Mucosa of descending colon (tissue), 3 donors: ENCODE measurements at regions not wholly inside any gene's neighbourhood (a gene's known extent, or its start where the extent isn't known, plus 50 kb on each side); places are given as distances from the start of the nearest gene placed in this dataset.

Source experiments
- ATAC-seq: fragments of 200-7000 bp; cut with Tn5 transposase; one replicate; pipeline ENCODE4 v1.9.1; 2020; ENCODE audit warnings: mild to moderate bottlenecking, moderate library complexity
- DNase-seq, 3 donors: peaks; one replicate each; pipeline ENCODE4 v3.0.0-alpha.2; 2020
- H3K36me3 ChIP-seq: fragments of 200-600 bp; one replicate; pipeline ENCODE4 v1.8.0; 2021; ENCODE audit warnings: low read depth, mild to moderate bottlenecking
- H3K4me1 ChIP-seq: fragments of 200-600 bp; one replicate; pipeline ENCODE4 v1.8.0; 2021; ENCODE audit warnings: low read depth, mild to moderate bottlenecking
- H3K4me3 ChIP-seq: fragments of 200-600 bp; one replicate; pipeline ENCODE4 v1.8.0; 2021; ENCODE audit warnings: mild to moderate bottlenecking
- H3K9me3 ChIP-seq: fragments of 200-600 bp; one replicate; pipeline ENCODE4 v1.8.0; 2021; ENCODE audit warnings: mild to moderate bottlenecking
- CTCF ChIP-seq: fragments of 200-600 bp; IDR thresholded peaks from one replicate; pipeline ENCODE4 v1.8.0; 2022; ENCODE audit warnings: antibody characterized with exemption, mild to moderate bottlenecking
- intact Hi-C, 2 donors: fragments of 100-400 bp; cut with DNase I in 1 of 2; cut with micrococcal nuclease in 1 of 2; formaldehyde crosslinking; loops; one replicate each; pipeline versions ENCODE4 v1.11.0 to v1.11.1; 2022; cut with DNase I, micrococcal nuclease
- donor health status: DM: no; HTN: no; CAD: no; lungs with moderate emphysema.
- donor health status: DM: no; HTN: no; CAD: no.
- donor health status: DM: no; HTN: yes; CAD: no.

GRCh38 chr2:220856486-220856885, 715.6 kb downstream of the EPHA4 start:
- no peak for TF ChIP-seq CTCF
- intact Hi-C loops: no loop called here
- no peak for ATAC-seq
- H3K4me3 ChIP-seq: no peak overlapping the region
- no peak for DNase-seq
- no peaks in the 10 kb centered on the region for H3K9me3 ChIP-seq
- H3K4me1 ChIP-seq: no peaks in the 10 kb centered on the region
- H3K36me3 ChIP-seq: no peaks in the 10 kb centered on the region

DNA sequence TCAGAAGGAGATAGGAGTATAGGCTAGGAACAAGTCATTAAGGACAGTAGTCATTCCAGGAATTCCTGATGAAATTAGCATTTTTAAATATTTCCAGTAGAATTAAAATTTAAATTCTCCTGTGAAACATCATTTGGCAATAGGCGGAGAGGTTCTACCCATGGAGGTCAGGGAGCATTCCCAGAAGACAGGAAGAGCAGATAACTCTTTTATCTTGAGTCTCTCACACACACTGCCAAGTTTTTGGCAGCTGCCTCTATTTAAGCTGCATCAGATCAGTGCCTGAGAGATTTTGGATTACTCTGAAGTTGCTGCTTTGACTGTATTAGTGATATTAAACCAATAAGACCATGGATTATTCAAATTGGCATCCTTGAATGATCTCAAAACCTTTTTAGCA, 714.7 kb downstream of the EPHA4 start:
- intact Hi-C loops: no loop called here
- no peaks in the 10 kb centered on the region for H3K4me1 ChIP-seq
- no peak for DNase-seq
- ATAC-seq: no peak
- no peaks in the 10 kb centered on the region for H3K36me3 ChIP-seq
- no peak for TF ChIP-seq CTCF
- H3K9me3 ChIP-seq: no peaks in the 10 kb centered on the region
- H3K4me3 ChIP-seq: no peak overlapping the region

- Histone ChIP-seq H3K36me3 (no peaks in the 10 kb centered on the region), H3K9me3 (no peaks in the 10 kb centered on the region), H3K4me1 (no peaks in the 10 kb centered on the region), H3K4me3 (no peak overlapping the region)
- ATAC-seq (no peak), DNase-seq (no peak)
- intact Hi-C loops: no loop called here
- TF ChIP-seq CTCF: no peak
Measured at GRCh38 chr2:220858101-220858500, 714.0 kb downstream of the EPHA4 start.

- no peaks in the 10 kb centered on the region for H3K4me1 ChIP-seq
- no peak for ATAC-seq
- H3K9me3 ChIP-seq: no peaks in the 10 kb centered on the region
- no peak for DNase-seq
- H3K4me3 ChIP-seq: no peak overlapping the region
- intact Hi-C loops: no loop called here
- H3K36me3 ChIP-seq: no peaks in the 10 kb centered on the region
- TF ChIP-seq CTCF: no peak
Measured at GRCh38 chr2:220871909-220872308, 700.2 kb downstream of the EPHA4 start.

- Histone ChIP-seq H3K4me1 (no peaks in the 10 kb centered on the region), H3K4me3 (no peak overlapping the region), H3K9me3 (no peaks in the 10 kb centered on the region), H3K36me3 (no peaks in the 10 kb centered on the region)
- intact Hi-C loops: no loop called here
- no peak for TF ChIP-seq CTCF
- no peak for DNase-seq
- ATAC-seq: no peak
Measured at GRCh38 chr2:220876080-220876824, 695.9 kb downstream of the EPHA4 start.

DNA sequence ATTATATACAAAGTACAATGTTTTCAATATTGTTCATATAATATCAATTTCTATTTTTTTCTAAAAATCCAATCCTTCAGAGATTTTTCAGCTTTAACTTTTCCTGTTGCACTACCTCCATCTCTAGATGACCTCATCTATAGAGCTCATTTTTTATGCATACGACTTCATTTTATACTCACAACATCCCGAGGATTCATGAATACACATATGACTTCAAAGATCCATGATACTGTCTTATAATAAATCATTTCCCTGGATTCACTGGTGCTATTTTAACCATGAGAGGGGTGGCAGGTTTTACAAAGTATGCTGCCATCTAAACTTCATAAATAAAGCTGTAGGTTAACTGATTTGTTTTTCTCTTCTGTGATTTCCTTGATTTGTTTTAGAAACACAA, 694.6 kb downstream of the EPHA4 start:
- Histone ChIP-seq H3K4me1 (no peaks in the 10 kb centered on the region), H3K4me3 (no peak overlapping the region), H3K9me3 (no peaks in the 10 kb centered on the region), H3K36me3 (no peaks in the 10 kb centered on the region)
- intact Hi-C loops: no loop called here
- no peak for ATAC-seq
- no peak for TF ChIP-seq CTCF
- no peak for DNase-seq
